Liver (tissue), 3 donors: ENCODE measurements at regions not wholly inside any gene's neighbourhood (a gene's known extent, or its start where the extent isn't known, plus 50 kb on each side); places are given as distances from the start of the nearest gene placed in this dataset.

ENCODE experiments used
- CTCF ChIP-seq: fragments of 150-350 bp; IDR thresholded peaks from 2 replicates; pipeline ENCODE4 v1.5.1; 2017; ENCODE audit warnings: improper control_type of control experiment, low read depth, low read length; ENCODE audit not compliant: missing input control
- HNF4G ChIP-seq: IDR thresholded peaks from 2 replicates; pipeline ENCODE4 v1.6.1; 2016; ENCODE audit warnings: antibody characterized with exemption
- MAX ChIP-seq: IDR thresholded peaks from 2 replicates; pipeline ENCODE4 v1.6.1; 2016; ENCODE audit warnings: antibody characterized with exemption
- donor health status: healthy.
- donor health status: healthy.

GRCh38 chr4:123631786-123632692 is 235.4 kb downstream of the SPRY1 start:
- TF ChIP-seq HNF4G (no peak), CTCF (no peak), MAX (no peak)
